Retina (tissue), 1 donor: ENCODE measurements at regions not wholly inside any gene's neighbourhood (a gene's known extent, or its start where the extent isn't known, plus 50 kb on each side); places are given as distances from the start of the nearest gene placed in this dataset.
"Not testable (repeated sequence)": the region's sequence is repeated elsewhere in the genome, so short reads cannot be mapped to it uniquely, and the experiment has no call there.

Experiments
- DNase-seq: peaks from one replicate; pipeline ENCODE4 v3.0.0-alpha.2; 2016

GRCh38 chr3:194867270-194867983, 181.7 kb downstream of the FAM43A start:
- no peak for DNase-seq

- no peak for DNase-seq
Measured at GRCh38 chr3:194868831-194869230, 183.1 kb downstream of the FAM43A start.

- DNase-seq: no peak
Measured at GRCh38 chr3:194869482-194870169, 183.9 kb downstream of the FAM43A start.

- no peak for DNase-seq
Measured at GRCh38 chr3:194870394-194871110, 184.9 kb downstream of the FAM43A start.

- peak; percentile 72 for DNase-seq
Measured at GRCh38 chr3:194871143-194871863, 185.6 kb downstream of the FAM43A start.

- no peak for DNase-seq
Measured at GRCh38 chr3:194871864-194872668, 186.4 kb downstream of the FAM43A start.

- DNase-seq: no peak
Measured at GRCh38 chr3:194872669-194872977, 186.9 kb downstream of the FAM43A start.

GRCh38 chr3:194873474-194873873, 187.8 kb downstream of the FAM43A start:
- DNase-seq: not testable (repeated sequence)

- DNase-seq: no peak
Measured at GRCh38 chr3:194874206-194874605, 188.5 kb downstream of the FAM43A start.

GRCh38 chr3:194874783-194875182, 189.1 kb downstream of the FAM43A start:
- DNase-seq: no peak

- no peak for DNase-seq
Measured at GRCh38 chr3:194875581-194876402, 190.1 kb downstream of the FAM43A start.

GRCh38 chr3:194876403-194877095, 190.9 kb downstream of the FAM43A start:
- no peak for DNase-seq

GRCh38 chr3:194877291-194878119, 191.8 kb downstream of the FAM43A start:
- DNase-seq: no peak

- DNase-seq: peak; percentile 5
Measured at GRCh38 chr3:194879126-194879877, 193.6 kb downstream of the FAM43A start.

- peak; percentile 89 for DNase-seq
Measured at GRCh38 chr3:194879991-194880939, 194.6 kb downstream of the FAM43A start.

GRCh38 chr3:194880940-194881925, 195.6 kb downstream of the FAM43A start:
- no peak for DNase-seq
